ENCODE measurements at regions not wholly inside any gene's neighbourhood (a gene's known extent, or its start where the extent isn't known, plus 50 kb on each side); places are given as distances from the start of the nearest gene placed in this dataset.

- TF ChIP-seq EZH2 (IDR thresholded peaks at IDR 0.05; ENCODE audit: low read depth) (no peak), CTCF (conservative IDR thresholded peaks at IDR 0.05) (no peak)
Observed at GRCh38 chr17:54239291-54239690, 416.6 kb downstream of the KIF2B start.
